ENCODE measurements at regions not wholly inside any gene's neighbourhood (a gene's known extent, or its start where the extent isn't known, plus 50 kb on each side); places are given as distances from the start of the nearest gene placed in this dataset.

- no peak for TF ChIP-seq CTCF (IDR thresholded peaks at IDR 0.05; ENCODE audit: low read depth, low read length, missing control alignments)
- in situ Hi-C loops (cut with HindIII; ENCODE audit: low sequenced_read_pairs): no loop called here
- DNase-seq (ENCODE audit: low read depth): no peak
- H3K4me3 ChIP-seq (ENCODE audit: low read depth, low read length): no peak overlapping the region
Measured at GRCh38 chr1:30588311-30589073, 134.9 kb downstream of the MATN1 start.

- in situ Hi-C loops (cut with HindIII; ENCODE audit: low sequenced_read_pairs): no loop called here
- no peak for DNase-seq (ENCODE audit: low read depth)
- no peak for TF ChIP-seq CTCF (IDR thresholded peaks at IDR 0.05; ENCODE audit: low read depth, low read length, missing control alignments)
Measured at GRCh38 chr1:30586671-30587070, 136.7 kb downstream of the MATN1 start.

GRCh38 chr1:30579580-30579979 is 143.8 kb downstream of the MATN1 start:
- no peak for DNase-seq (ENCODE audit: low read depth)
- H3K4me3 ChIP-seq (ENCODE audit: low read depth, low read length): no peak overlapping the region
- no peak for TF ChIP-seq CTCF (IDR thresholded peaks at IDR 0.05; ENCODE audit: low read depth, low read length, missing control alignments)
- in situ Hi-C loops (cut with HindIII; ENCODE audit: low sequenced_read_pairs): no loop called here

More at GRCh38 chr1:30586671-30587070, 136.7 kb downstream of the MATN1 start:
- H3K4me3 ChIP-seq (ENCODE audit: low read depth, low read length): no peak overlapping the region

- in situ Hi-C loops (cut with HindIII; ENCODE audit: low sequenced_read_pairs): no loop called here
- no peak for TF ChIP-seq CTCF (IDR thresholded peaks at IDR 0.05; ENCODE audit: low read depth, low read length, missing control alignments)
- H3K4me3 ChIP-seq (ENCODE audit: low read depth, low read length): no peak overlapping the region
- DNase-seq (ENCODE audit: low read depth): no peak
Measured at GRCh38 chr1:30575066-30575465, 148.3 kb downstream of the MATN1 start.

- no peak for TF ChIP-seq CTCF (IDR thresholded peaks at IDR 0.05; ENCODE audit: low read depth, low read length, missing control alignments)
- no peak for DNase-seq (ENCODE audit: low read depth)
- no peak overlapping the region for H3K4me3 ChIP-seq (ENCODE audit: low read depth, low read length)
- in situ Hi-C loops (cut with HindIII; ENCODE audit: low sequenced_read_pairs): no loop called here
Measured at GRCh38 chr1:30572192-30572591, 151.2 kb downstream of the MATN1 start.

- no peak for TF ChIP-seq CTCF (IDR thresholded peaks at IDR 0.05; ENCODE audit: low read depth, low read length, missing control alignments)
- no peak overlapping the region for H3K4me3 ChIP-seq (ENCODE audit: low read depth, low read length)
- in situ Hi-C loops (cut with HindIII; ENCODE audit: low sequenced_read_pairs): no loop called here
- no peak for DNase-seq (ENCODE audit: low read depth)
Measured at GRCh38 chr1:30571380-30571779, 152.0 kb downstream of the MATN1 start.
